ENCODE measurements at regions not wholly inside any gene's neighbourhood (a gene's known extent, or its start where the extent isn't known, plus 50 kb on each side); places are given as distances from the start of the nearest gene placed in this dataset.

DNA sequence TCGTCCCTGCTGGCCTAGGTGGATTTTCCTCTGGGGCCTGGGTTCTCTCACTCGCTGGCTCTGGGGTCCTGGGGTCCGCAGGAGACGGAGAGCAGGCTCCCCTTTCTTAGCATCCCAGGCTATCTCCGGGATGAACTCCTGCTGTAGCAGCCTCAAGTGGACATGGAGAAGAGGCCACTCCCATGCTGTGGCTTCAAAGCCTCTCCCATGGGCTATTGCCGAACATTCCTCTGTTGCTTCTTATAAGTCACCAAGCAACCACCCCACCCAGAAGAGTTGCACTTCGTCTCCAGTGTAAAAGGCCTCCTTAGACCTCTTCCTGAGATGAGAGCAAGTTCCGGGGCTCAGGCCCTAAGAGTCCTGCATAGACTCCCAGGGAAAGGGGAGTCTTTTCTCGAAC is 124.0 kb upstream of the RCN1 start:
- H3K27ac ChIP-seq: no peak overlapping the region
- 71% methylated on average over 9 of the region's 9 CpGs for WGBS
- H3K36me3 ChIP-seq: no peaks in the 10 kb centered on the region
- no peaks in the 10 kb centered on the region for H3K4me1 ChIP-seq (replicated peaks)
- DNase-seq (ENCODE audit: low spot score): no peak
- intact Hi-C loops (cut with DNase I): no loop called here
- H3K9me3 ChIP-seq: no peaks in the 10 kb centered on the region
- no peak overlapping the region for H3K4me3 ChIP-seq
- no peaks in the 10 kb centered on the region for H3K27me3 ChIP-seq (replicated peaks; ENCODE audit: insufficient read depth)
- TF ChIP-seq POLR2AphosphoS5 (IDR thresholded peaks at IDR 0.05) (no peak), POLR2A (IDR thresholded peaks at IDR 0.05) (no peak)
- TF ChIP-seq, protein P1, sequence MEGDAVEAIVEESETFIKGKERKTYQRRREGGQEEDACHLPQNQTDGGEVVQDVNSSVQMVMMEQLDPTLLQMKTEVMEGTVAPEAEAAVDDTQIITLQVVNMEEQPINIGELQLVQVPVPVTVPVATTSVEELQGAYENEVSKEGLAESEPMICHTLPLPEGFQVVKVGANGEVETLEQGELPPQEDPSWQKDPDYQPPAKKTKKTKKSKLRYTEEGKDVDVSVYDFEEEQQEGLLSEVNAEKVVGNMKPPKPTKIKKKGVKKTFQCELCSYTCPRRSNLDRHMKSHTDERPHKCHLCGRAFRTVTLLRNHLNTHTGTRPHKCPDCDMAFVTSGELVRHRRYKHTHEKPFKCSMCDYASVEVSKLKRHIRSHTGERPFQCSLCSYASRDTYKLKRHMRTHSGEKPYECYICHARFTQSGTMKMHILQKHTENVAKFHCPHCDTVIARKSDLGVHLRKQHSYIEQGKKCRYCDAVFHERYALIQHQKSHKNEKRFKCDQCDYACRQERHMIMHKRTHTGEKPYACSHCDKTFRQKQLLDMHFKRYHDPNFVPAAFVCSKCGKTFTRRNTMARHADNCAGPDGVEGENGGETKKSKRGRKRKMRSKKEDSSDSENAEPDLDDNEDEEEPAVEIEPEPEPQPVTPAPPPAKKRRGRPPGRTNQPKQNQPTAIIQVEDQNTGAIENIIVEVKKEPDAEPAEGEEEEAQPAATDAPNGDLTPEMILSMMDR (IDR thresholded peaks at IDR 0.05): no peak

DNA sequence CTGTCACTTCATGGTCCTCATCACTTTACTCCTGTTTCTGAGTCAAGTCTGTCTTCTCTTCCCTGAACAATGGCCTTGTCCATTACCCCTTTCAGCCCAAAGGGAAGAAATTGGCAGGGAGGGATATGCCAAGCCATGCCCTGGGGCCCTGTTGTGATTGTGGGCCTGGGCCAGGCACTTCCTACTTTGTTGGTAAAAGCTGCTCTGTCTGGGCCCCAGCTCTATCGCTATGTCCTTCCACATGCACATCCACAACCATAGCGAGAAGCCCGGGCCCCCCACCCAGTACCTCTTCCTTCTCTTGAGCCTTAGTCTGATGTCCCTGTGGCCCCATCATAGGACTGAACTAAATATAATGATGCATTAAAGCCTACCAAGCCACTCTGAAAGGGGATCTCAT is 126.7 kb upstream of the RCN1 start:
- H3K9me3 ChIP-seq: no peaks in the 10 kb centered on the region
- no peak overlapping the region for H3K4me3 ChIP-seq
- H3K36me3 ChIP-seq: no peaks in the 10 kb centered on the region
- 75% methylated on average over 3 of the region's 3 CpGs for WGBS
- TF ChIP-seq POLR2AphosphoS5 (IDR thresholded peaks at IDR 0.05) (no peak), POLR2A (IDR thresholded peaks at IDR 0.05) (no peak)
- TF ChIP-seq, protein P1 (IDR thresholded peaks at IDR 0.05): no peak
- H3K27me3 ChIP-seq (replicated peaks; ENCODE audit: insufficient read depth): no peaks in the 10 kb centered on the region
- no peak for DNase-seq (ENCODE audit: low spot score)
- no peak overlapping the region for H3K27ac ChIP-seq
- intact Hi-C loops (cut with DNase I): no loop called here
- H3K4me1 ChIP-seq (replicated peaks): no peaks in the 10 kb centered on the region

DNA sequence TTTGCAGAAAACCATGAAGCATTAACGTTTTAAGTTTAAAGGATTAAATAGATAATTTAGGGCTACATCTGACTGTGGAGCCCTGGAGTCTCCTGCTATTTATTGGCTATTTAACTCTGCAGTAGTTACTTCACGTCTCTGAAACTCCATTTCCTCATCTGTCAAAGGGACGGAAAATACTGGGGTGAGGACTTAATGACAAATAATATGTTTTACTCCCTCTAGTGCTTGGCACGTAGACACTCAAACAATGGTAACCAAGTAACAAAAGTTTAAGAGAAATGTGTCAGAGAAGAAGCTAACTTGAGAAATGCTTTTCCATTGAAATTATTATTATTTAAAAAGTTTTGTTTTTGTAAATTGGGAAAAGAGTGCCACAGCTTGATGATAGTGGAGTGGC is 130.7 kb upstream of the RCN1 start:
- intact Hi-C loops (cut with DNase I): no loop called here
- Histone ChIP-seq H3K27ac (no peak overlapping the region), H3K27me3 (replicated peaks; ENCODE audit: insufficient read depth) (no peaks in the 10 kb centered on the region), H3K36me3 (no peaks in the 10 kb centered on the region), H3K4me1 (replicated peaks) (no peaks in the 10 kb centered on the region), H3K9me3 (no peaks in the 10 kb centered on the region), H3K4me3 (no peak overlapping the region)
- WGBS: 43% methylated on average over 4 of the region's 4 CpGs
- no peak for TF ChIP-seq POLR2AphosphoS5 (IDR thresholded peaks at IDR 0.05)
- no peak for TF ChIP-seq POLR2A (IDR thresholded peaks at IDR 0.05)
- TF ChIP-seq, protein P1 (IDR thresholded peaks at IDR 0.05): no peak
- DNase-seq (ENCODE audit: low spot score): no peak

DNA sequence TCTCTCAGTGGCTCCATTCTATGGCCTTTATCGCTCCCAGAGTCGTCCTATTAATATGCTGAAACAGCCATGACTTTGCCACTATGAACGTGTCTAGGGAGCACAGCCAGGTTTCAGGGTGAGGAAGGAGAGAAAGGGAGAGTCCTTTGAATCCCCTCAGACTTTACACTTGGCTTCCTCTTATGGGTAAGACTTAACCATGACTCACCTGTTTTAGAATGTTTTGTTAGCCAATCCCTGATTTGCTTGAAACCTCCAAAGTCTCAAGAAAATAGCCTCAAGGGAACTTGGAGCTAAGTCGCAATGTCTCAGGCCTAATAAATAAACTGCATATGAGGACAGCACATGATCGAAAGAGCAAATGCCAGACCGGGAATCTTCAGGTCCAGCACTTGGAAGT is 131.2 kb upstream of the RCN1 start:
- 69% methylated on average over 6 of the region's 6 CpGs for WGBS
- H3K27me3 ChIP-seq (replicated peaks; ENCODE audit: insufficient read depth): no peaks in the 10 kb centered on the region
- no peak for DNase-seq (ENCODE audit: low spot score)
- intact Hi-C loops (cut with DNase I): no loop called here
- TF ChIP-seq POLR2AphosphoS5 (IDR thresholded peaks at IDR 0.05) (no peak), POLR2A (IDR thresholded peaks at IDR 0.05) (no peak)
- TF ChIP-seq, protein P1 (IDR thresholded peaks at IDR 0.05): no peak
- no peaks in the 10 kb centered on the region for H3K36me3 ChIP-seq
- no peaks in the 10 kb centered on the region for H3K9me3 ChIP-seq
- no peak overlapping the region for H3K27ac ChIP-seq
- no peak overlapping the region for H3K4me3 ChIP-seq
- no peaks in the 10 kb centered on the region for H3K4me1 ChIP-seq (replicated peaks)

DNA sequence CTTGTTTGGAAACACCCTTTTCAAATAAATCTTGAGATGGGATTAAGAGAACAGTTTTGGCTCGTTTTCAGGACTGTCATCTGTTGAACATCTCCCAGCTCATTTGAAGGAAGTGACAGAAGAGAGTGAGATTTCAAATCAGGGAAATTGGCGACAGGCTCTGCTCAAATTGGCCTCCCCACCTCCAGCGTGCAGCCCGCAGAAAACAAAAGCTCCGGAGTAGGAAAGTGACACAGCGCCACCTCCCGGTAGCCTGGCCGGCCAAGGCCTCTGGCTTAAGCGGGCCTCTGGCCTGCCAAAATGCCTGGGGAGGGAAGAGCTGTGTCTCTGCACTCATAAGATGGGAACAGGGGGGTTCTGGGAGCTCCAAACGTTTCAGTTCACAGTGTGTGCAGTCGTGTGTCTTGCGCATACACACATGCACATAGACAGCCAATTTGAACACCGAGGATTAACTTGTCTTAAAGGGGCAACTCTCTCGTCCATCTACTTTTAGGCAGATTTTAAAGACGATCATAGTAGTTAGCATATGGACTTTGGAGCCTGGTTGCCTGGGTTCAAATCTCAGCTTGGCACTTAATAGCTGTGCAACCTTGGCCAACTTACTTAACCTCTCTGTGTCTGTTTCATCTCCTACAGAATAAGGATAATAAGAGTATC is 132.7 kb upstream of the RCN1 start:
- DNase-seq (ENCODE audit: low spot score): no peak
- Histone ChIP-seq H3K36me3 (no peaks in the 10 kb centered on the region), H3K27me3 (replicated peaks; ENCODE audit: insufficient read depth) (no peaks in the 10 kb centered on the region), H3K9me3 (no peaks in the 10 kb centered on the region), H3K27ac (no peak overlapping the region), H3K4me1 (replicated peaks) (no peaks in the 10 kb centered on the region), H3K4me3 (no peak overlapping the region)
- intact Hi-C loops (cut with DNase I): no loop called here
- 29% methylated on average over 15 of the region's 15 CpGs for WGBS
- no peak for TF ChIP-seq POLR2AphosphoS5 (IDR thresholded peaks at IDR 0.05)
- TF ChIP-seq POLR2A (IDR thresholded peaks at IDR 0.05): no peak
- TF ChIP-seq, protein P1 (IDR thresholded peaks at IDR 0.05): peak in 3 of 4 experiments; percentile 21 to 42 (median 29)
